K562 (cell line): ENCODE measurements at regions not wholly inside any gene's neighbourhood (a gene's known extent, or its start where the extent isn't known, plus 50 kb on each side); places are given as distances from the start of the nearest gene placed in this dataset.

Experiments
- ATAC-seq: fragments of 200-7000 bp; cut with Tn5 transposase; 3 replicates; pipeline ENCODE4 v1.9.1; 2020; ENCODE audit warnings: moderate library complexity
- BruUV-seq: library from RNA; stranded (reverse); fragments of 400-500 nt; replicated peaks from 2 replicates; lab custom pipeline; 2021; lab: Mats Ljungman, UMichigan
- CTCF ChIA-PET: fragments of 300-600 bp; formaldehyde crosslinking; extraction: SDS; loops from one replicate; lab custom pipeline; 2021; ENCODE audit warnings: low intra/inter-chr PET ratio; lab: Yijun Ruan, JAX
- POLR2A ChIA-PET: fragments of 300-600, 350-650 bp; sonication (Branson Sonifier 250); formaldehyde crosslinking; extraction: SDS; loops from one replicate; lab custom pipeline; 2021; ENCODE audit warnings: antibody characterized with exemption, inconsistent platforms; lab: Yijun Ruan, JAX
- DNase-seq, 4 experiments: peaks; one replicate each; pipeline versions ENCODE4 v3.0.0 to v3.0.0-alpha.2; 2011 to 2018; ENCODE audit warnings: low spot score in 3 of 4, mixed read lengths in 3 of 4; ENCODE audit errors: extremely low read depth in 1 of 4
- FAIRE-seq: peaks from 2 replicates; lab custom pipeline; 2011; peaks lifted over from hg19 to GRCh38; lab: Jason Lieb, UNC
- H2AFZ ChIP-seq: 2 replicates; pipeline ENCODE4 v1.6.0; 2011; ENCODE audit warnings: low read depth, low read length, control low read depth, inconsistent platforms
- H3K27ac ChIP-seq: fragments of 200-600 bp; 3 replicates; pipeline ENCODE4 v1.8.0; 2011; ENCODE audit warnings: low read depth, mild to moderate bottlenecking, control low read depth, inconsistent platforms, low read length, moderate library complexity, mixed read lengths; ENCODE audit errors: extremely low read depth
- H3K27me3 ChIP-seq, 2 experiments: fragments of 300-600 bp in 1 of 2; 2 replicates in 1 of 2; 3 replicates in 1 of 2; pipeline versions ENCODE4 v1.6.0 to v1.8.0; 2011; ENCODE audit warnings: inconsistent platforms in 2 of 2, low read length in 2 of 2, mild to moderate bottlenecking in 1 of 2, mixed read lengths in 1 of 2, moderate library complexity in 1 of 2; ENCODE audit not compliant: control insufficient read depth in 2 of 2, insufficient read depth in 2 of 2
- H3K36me3 ChIP-seq: fragments of 300-600 bp; 3 replicates; pipeline ENCODE4 v1.8.0; 2011; ENCODE audit warnings: mild to moderate bottlenecking, low read length, inconsistent platforms; ENCODE audit not compliant: control insufficient read depth, insufficient read depth
- H3K4me1 ChIP-seq, 2 experiments: fragments of 200-600 bp in 1 of 2; replicated peaks in 1 of 2; 2 replicates in 1 of 2; 3 replicates in 1 of 2; pipeline versions ENCODE4 v1.5.1 to v1.8.0; 2011; ENCODE audit warnings: inconsistent platforms in 2 of 2, low read length in 2 of 2, mild to moderate bottlenecking in 1 of 2, mixed read lengths in 1 of 2, moderate library complexity in 1 of 2; ENCODE audit not compliant: control insufficient read depth in 2 of 2, insufficient read depth in 2 of 2
- H3K4me2 ChIP-seq: 2 replicates; pipeline ENCODE4 v1.6.1; 2011; ENCODE audit warnings: low read length, control low read depth, inconsistent platforms, mixed read lengths; ENCODE audit not compliant: insufficient read depth
- H3K4me3 ChIP-seq: fragments of 200-600 bp; sonication (generic), shearing (Covaris generic); 2 replicates; pipeline ENCODE4 v1.5.1; 2016; ENCODE audit warnings: control low read depth, inconsistent platforms
- H3K79me2 ChIP-seq: fragments of 200-600 bp; 3 replicates; pipeline ENCODE4 v1.8.0; 2011; ENCODE audit warnings: low read length, inconsistent platforms; ENCODE audit not compliant: control insufficient read depth, insufficient read depth
- H3K9ac ChIP-seq, 2 experiments: 2 replicates each; pipeline versions ENCODE4 v1.6.0 to v1.6.1; 2011; ENCODE audit warnings: low read depth in 2 of 2, low read length in 2 of 2, control low read depth in 1 of 2, inconsistent platforms in 1 of 2, mild to moderate bottlenecking in 1 of 2, mixed read lengths in 1 of 2; ENCODE audit not compliant: insufficient read depth in 1 of 2
- H3K9me1 ChIP-seq: one replicate; pipeline ENCODE4 v1.6.0; 2011; ENCODE audit warnings: inconsistent platforms, mild to moderate bottlenecking, low read length, moderate library complexity; ENCODE audit not compliant: control insufficient read depth, insufficient read depth
- H3K9me3 ChIP-seq: replicated peaks from 2 replicates; pipeline ENCODE4 v1.5.1; 2011; ENCODE audit warnings: low read depth, low read length, inconsistent platforms; ENCODE audit not compliant: control insufficient read depth, insufficient read depth
- H4K20me1 ChIP-seq: replicated peaks from 2 replicates; pipeline ENCODE4 v1.6.1; 2011; ENCODE audit warnings: low read length, inconsistent platforms, mixed read lengths; ENCODE audit not compliant: control insufficient read depth, insufficient read depth
- ARID3B ChIP-seq: fragments of 250-450 bp; sonication (Bioruptor Pico); IDR thresholded peaks from 2 replicates; pipeline ENCODE4 v1.4.0; 2020; ENCODE audit warnings: borderline replicate concordance
- MAFF ChIP-seq: IDR thresholded peaks from 2 replicates; pipeline ENCODE4 v1.6.1; 2012; ENCODE audit warnings: low read length, improper control_type of control experiment
- SETDB1 ChIP-seq: IDR thresholded peaks from one replicate; pipeline ENCODE4 v1.6.1; 2012; ENCODE audit warnings: low read length, control low read depth, inconsistent platforms
- SMARCB1 ChIP-seq: IDR thresholded peaks from 2 replicates; pipeline ENCODE4 v1.6.1; 2011; ENCODE audit warnings: improper control_type of control experiment, low read depth; ENCODE audit not compliant: insufficient read length
- TFAP4 ChIP-seq: sonication (generic); formaldehyde crosslinking; IDR thresholded peaks from 2 replicates; pipeline ENCODE4 v1.8.0; 2022; ENCODE audit warnings: missing genetic modification reagents, mild to moderate bottlenecking, moderate library complexity, borderline replicate concordance
- ZFP36 ChIP-seq: fragments of 150-350 bp; IDR thresholded peaks from 2 replicates; pipeline ENCODE4 v1.6.1; 2018; ENCODE audit warnings: low read length, low read depth; ENCODE audit not compliant: partially characterized antibody
- ZNF507 ChIP-seq: conservative IDR thresholded peaks from 2 replicates; pipeline ENCODE4 v1.6.1; 2017; ENCODE audit warnings: missing genetic modification characterization, missing compliant biosample characterization
- ZNF518B ChIP-seq: fragments of 250-450 bp; sonication (Bioruptor Pico); IDR thresholded peaks from 2 replicates; pipeline ENCODE4 v1.5.0; 2021; ENCODE audit warnings: mild to moderate bottlenecking, moderate library complexity
- WGBS: fragments of 100-300 bp; shearing (Covaris generic); methylation state at CpG from one replicate; pipeline ENCODE4 v1.1.6; 2016; ENCODE audit warnings: low coverage, mixed read lengths; ENCODE audit not compliant: insufficient coverage; ENCODE audit errors: missing lambda C conversion rate; 5-methylcytosine and 5-hydroxymethylcytosine counted together
- in situ Hi-C: fragments of 300-500 bp; cut with MboI; formaldehyde crosslinking; loops from 4 replicates; pipeline ENCODE4 v1.15.0; 2018; ENCODE audit warnings: inconsistent platforms, mixed read lengths
- intact Hi-C: fragments of 100-400 bp; cut with micrococcal nuclease; formaldehyde crosslinking; loops from 2 replicates; pipeline ENCODE4 v1.14.2; 2022

- TF ChIP-seq ARID3B (CRISPR knock-in tag), result no peak
- TF ChIP-seq ZNF518B (CRISPR knock-in tag), result no peak
These were observed 715.5 kb downstream of the NCAM2 start (continued) for GRCh38 chr21:21713651-21714180.

GRCh38 chr21:21714426-21714825 lies 716.2 kb downstream of the NCAM2 start:
- ChIA-PET CTCF (no interaction called here), POLR2A (no interaction called here)
- BruUV-seq, result no TSS peak
- H2AFZ ChIP-seq, result no peak overlapping the region
- no peak for FAIRE-seq
- H3K9me3 ChIP-seq, result no peaks in the 10 kb centered on the region
- H3K4me1 ChIP-seq, result no peaks in the 10 kb centered on the region
- H3K4me3 ChIP-seq, result no peak overlapping the region
- no peak overlapping the region for H3K27ac ChIP-seq
- no peaks in the 10 kb centered on the region for H3K36me3 ChIP-seq
- H3K27me3 ChIP-seq, result no peaks in the 10 kb centered on the region
- WGBS, result 0% methylated on average over 2 of the region's 2 CpGs
- in situ Hi-C loops (no loop called here), intact Hi-C loops (no loop called here)
- no peaks in the 10 kb centered on the region for H3K9me1 ChIP-seq
- ATAC-seq, result no peak
- no peak for DNase-seq
- no peaks in the 10 kb centered on the region for H4K20me1 ChIP-seq
- H3K9ac ChIP-seq, result no peak overlapping the region
- H3K4me2 ChIP-seq, result no peak overlapping the region
- TF ChIP-seq TFAP4 (CRISPR knock-in tag) (no peak), ZNF507 (tag) (no peak), SMARCB1 (no peak), MAFF (no peak), ZFP36 (no peak), SETDB1 (no peak)
- H3K79me2 ChIP-seq, result no peaks in the 10 kb centered on the region
